OCI-LY3 (cell line): ENCODE measurements at regions not wholly inside any gene's neighbourhood (a gene's known extent, or its start where the extent isn't known, plus 50 kb on each side); places are given as distances from the start of the nearest gene placed in this dataset.

Experiments used
- CTCF ChIP-seq: fragments of 200-600, 300-600 bp; sonication (generic); IDR thresholded peaks from 2 replicates; pipeline ENCODE4 v1.5.1; 2014; ENCODE audit warnings: antibody characterized with exemption, low read length, low read depth
- EZH2phosphoT487 ChIP-seq: fragments of 200-600 bp; shearing (Covaris generic); IDR thresholded peaks from 2 replicates; pipeline ENCODE4 v1.6.1; 2018; ENCODE audit warnings: antibody characterized with exemption, mixed run types, low read depth

- TF ChIP-seq CTCF (no peak), EZH2phosphoT487 (no peak)
These were observed 1528.7 kb downstream of the UQCRFS1 start for GRCh38 chr19:27684293-27684692.
